SW480 (cell line): ENCODE measurements at regions not wholly inside any gene's neighbourhood (a gene's known extent, or its start where the extent isn't known, plus 50 kb on each side); places are given as distances from the start of the nearest gene placed in this dataset.
"Not testable (repeated sequence)": the region's sequence is repeated elsewhere in the genome, so short reads cannot be mapped to it uniquely, and the experiment has no call there.

ENCODE experiments used
- DNase-seq: peaks from one replicate; pipeline ENCODE4 v3.0.0-alpha.2; 2016; ENCODE audit warnings: low spot score

DNA sequence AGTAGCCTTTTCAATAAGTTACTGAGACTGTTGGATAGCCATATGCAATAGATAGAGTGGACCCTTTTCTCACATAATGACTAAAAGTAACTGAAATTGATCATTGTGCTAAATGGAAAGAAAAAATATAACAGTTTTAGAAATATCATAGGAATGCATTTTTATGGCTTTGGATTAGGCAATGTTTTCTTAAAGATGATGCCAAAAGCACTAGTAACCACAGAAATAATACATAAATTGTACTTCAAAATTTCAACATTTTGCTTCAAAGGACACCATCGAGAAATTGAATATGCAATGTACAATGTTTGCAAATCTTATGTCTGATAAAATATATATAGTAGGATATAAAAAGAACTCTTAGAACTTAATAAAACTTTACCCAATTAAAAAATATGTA lies 1267.5 kb upstream of the CDH9 start:
- DNase-seq, result no peak

DNA sequence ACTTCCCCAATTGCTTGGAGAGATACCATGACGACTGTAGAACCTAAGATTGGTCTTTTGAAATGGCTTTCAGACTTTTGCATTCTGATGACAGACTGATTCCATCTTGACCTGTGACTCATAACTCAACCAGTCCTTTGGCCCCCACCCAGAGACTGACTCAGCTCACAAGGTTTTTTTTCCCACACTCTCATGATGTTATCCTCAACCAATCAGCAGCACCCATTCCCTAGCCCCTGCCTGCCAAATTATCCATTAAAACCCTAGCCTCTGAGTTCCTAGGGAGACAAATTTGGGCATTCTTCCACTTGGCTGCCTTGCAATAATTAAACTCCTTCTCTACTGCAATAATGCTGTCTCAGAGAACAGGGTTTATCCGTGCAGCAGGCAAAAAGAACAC lies 1263.3 kb upstream of the CDH9 start:
- no peak for DNase-seq

DNA sequence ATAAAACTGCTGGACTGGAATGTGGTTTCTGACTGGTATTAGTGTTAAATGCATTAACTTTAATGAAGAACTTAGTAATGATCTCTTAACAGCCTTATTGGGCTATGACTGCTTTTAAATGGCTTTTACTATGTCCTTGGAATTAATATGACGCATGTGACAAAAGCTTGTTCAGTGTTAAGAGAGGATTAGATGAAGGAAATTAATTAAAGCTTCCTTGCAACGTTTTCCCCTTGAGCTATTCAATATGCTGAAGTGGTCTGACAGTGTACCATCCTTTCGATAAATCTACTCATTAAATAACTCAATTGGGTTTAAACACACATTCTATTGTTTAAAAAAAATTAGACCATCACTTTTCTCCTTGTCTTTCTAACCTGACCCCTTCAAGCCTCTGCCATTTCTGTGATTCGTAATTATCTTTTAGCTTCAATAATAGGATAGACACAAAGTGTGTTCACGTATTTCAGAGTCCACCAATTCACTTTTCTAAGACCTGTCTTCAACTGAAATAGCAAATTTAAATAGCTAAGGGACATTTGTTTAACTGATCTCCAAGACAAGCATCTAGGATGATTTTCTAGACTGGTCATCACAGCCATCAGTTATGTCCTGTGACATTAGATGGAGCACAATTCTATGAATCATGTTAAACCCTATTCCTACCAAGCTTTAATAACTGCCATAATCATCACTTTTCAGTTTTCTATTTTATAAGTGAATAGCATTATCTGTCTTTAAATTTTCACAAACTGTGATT lies 1258.0 kb upstream of the CDH9 start:
- DNase-seq, result no peak

DNA sequence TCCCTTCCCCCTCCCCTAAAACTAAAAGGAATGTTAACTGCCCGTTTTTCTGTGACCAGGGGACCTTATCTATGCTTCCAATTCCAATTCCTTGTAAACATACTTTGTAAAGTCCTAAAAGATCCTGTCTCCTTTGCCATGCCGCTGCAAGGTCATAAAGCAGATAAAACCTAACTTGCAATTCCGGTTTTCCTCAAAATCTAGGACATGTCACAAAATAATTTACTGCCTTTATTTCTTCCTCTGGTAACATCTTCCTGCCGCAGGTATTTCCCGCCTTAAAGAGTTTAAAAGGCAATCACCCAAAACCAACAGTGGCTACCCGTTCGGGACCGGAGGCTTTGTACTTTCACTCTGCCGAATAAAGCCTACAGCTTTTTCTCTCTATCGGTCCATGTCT lies 1248.6 kb upstream of the CDH9 start:
- not testable (repeated sequence) for DNase-seq

DNA sequence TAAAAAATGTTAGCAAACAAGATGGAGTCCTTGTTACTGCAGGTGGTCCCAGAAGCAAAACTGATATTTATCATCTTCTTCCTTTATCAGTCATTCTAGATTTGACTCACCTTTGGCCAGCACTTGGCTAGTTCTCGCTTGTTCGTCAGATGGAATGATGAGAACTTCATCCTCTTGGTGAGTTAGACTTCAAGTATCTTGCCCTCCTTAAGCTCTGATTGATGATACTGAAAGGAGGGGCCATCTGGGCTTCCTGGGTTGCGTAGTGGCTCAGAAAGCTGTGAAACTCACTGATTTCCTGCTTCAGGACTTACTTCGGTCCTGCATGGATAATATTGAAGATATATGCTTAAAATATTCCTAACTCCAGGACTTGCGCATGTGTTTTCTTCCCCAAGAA lies 1248.2 kb upstream of the CDH9 start:
- no peak for DNase-seq

DNA sequence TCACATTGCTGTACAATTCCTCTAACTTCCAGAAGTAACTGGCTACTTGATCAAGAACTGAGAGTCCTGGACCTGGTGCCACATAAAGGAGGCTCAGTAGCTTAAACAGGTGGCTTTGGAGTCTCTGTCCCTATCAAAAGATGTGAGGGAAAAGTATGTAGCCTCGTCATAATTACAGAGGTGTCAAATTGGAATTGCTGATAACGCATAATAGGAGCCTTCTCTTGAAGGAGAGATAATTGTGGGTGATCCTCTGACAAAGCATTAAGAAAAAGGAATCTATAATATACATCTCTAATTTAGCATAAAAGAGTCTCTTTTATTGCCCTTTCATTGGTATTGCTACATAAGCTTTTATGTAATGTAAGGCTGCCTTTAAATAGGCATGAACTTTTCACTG lies 1246.4 kb upstream of the CDH9 start:
- no peak for DNase-seq

DNA sequence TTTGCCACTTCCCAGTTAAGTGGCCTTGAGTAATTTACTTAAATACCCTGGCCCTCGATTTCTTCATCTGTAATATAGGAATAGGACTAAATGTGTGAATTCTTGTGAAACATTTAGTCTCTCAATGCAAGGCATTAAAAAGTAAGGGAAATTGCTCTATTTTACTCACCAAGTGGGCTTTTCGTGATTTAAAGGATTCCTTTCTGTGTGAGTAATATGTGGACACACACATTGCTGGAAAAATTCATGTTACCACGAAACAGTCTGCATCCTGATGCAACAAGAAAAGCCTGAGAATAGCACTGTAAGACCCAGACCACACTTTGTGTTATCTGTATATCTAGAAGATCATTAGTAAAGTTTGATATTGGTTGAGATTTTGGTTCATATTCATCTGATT lies 1243.0 kb upstream of the CDH9 start:
- no peak for DNase-seq

DNA sequence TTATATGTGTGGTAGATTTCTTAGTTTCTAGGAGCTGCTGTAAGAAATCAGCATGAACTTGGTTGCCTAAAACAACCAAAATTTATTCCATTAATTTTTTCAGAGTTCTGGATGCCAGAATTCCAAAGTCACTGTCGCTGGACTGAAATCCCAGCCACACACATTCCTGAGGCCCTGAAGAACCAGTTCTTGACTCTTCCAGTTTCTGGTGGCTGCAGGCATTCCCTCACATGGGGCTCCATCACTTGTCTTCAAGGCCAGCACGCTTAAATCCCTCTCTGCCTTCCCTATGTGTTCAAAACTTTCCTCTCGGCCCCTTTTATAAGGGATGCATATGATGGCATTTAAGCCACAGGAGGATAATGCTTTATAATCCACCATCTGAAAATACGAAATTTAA lies 1237.5 kb upstream of the CDH9 start:
- DNase-seq, result no peak

DNA sequence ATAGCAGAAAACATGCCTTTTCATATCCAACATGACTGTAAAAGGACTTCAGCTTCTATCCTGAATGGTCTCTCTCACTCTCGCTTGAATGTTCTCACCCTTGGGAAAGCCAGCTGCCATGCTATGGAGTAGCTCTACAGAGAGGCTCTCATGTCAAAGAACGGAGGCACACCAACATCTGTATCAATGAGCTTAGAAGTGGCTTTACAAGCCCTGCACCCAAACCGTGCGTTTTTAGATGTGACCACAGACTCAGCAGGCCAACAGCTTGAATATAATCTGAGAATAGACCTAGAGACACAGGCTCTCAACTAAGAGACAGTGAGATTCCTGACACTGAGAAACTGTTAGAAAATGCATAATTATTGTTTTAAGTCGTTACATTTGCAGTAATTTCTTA lies 1231.6 kb upstream of the CDH9 start:
- DNase-seq, result no peak

DNA sequence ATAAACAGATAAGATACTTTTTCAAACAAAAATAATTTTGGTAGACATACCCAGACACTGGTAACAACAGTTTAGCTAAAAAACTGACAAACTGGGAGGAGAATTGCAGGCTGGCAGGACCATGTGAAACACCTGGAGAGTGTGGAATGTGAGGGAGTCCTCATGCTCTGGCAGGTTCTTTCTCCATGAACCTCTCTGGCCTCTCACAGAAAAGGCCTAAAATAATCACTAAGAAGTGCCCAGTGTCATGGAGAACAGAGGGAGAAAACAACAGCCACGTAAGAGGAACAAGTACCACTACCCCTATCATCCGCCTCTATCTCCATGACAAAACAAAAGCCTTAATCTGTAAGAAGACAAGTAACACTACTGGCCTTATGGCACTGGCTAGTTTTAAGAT lies 1227.5 kb upstream of the CDH9 start:
- no peak for DNase-seq

DNA sequence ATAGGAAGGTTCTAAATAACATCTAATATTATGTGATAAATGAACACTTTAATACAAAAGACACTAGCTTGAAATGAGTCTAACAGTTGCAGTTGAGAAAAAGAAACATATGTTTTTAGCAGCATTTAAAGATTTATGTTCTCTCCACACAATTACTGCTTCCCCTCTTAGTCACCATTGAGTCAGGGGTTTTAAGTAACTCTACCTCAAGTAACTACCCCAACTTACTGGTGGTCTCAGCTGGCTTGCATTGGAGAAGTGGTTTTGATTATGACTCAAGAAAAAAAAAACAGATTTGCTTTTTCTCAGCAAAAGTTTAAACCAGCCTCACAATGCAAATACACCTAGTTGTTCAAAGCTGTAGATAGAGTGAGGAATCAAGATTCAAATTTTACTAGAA lies 1216.5 kb upstream of the CDH9 start:
- DNase-seq, result no peak

DNA sequence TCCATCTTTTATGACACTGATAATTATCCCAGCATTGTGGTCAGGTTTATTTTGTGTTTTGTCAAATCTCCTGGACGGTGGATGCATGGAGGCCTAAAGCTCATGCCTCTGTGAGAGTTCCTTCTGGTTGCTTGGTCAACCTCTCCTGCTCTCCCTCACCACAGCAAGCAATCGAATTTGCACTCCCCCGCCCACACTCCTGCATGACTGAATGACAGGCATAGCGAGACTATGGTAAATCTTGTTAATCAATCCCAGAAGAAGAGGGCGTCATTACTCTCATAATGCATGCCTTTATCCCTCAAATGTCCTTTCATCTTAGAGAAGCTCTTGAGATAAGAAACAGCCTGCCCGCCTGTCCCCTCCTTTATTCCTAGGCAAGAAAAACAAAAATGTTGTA lies 1215.0 kb upstream of the CDH9 start:
- no peak for DNase-seq

DNA sequence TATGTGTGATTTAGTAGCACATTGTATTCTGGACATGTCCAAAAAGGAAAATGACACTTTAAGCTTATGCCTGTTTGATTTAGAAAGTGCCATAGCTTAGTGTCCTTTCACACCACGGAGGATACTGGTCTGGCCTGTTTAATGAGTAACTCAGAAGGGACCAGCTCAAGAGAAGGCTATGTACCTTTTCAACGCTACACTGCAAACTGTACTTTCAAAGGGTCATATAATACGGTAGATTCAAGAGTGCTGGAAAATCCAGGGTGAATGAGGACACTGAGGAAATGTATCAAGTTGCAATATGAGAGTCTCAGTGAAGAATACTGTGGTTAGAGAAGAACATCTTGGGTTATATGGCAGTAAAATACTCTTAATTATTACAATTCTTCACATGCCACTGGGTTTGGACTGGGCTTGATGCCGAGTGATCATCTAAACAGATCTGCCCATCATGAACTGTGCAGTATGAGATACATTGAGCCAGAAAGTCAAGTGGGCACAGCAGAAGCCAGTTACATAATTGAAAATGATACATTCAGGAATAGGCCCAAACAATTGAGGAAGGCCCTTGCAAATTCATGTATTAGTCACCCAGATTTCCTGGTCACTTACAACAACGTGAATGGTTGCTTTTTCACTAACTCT lies 1211.5 kb upstream of the CDH9 start:
- no peak for DNase-seq

DNA sequence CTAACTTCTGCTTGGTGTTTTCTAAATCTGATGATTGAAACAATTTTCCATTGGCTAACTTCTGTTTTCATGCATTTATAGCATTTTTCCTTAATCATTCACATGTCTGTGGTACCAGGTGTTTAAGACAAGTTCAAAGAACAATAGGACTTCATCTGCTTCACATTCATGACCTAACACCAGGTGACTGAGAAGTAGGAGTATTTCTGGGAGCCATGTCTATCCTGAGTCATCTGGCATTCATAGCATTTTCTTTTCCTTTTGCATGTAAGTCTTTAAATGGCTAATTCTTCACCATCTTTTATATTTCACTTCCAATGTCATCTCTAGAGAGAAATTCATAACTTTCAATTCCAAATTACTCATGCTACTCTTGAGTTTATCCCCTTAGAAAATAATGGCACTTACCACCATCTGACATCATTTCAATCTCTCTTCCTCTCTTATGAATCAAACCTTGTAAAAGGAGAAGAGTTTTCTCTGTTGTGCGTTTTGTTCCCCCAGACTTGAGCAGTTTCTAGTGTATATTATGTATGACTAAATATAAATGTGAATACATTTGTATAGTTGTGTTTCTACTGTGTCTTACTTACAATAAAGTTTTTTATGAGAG lies 1196.1 kb upstream of the CDH9 start:
- DNase-seq, result no peak

DNA sequence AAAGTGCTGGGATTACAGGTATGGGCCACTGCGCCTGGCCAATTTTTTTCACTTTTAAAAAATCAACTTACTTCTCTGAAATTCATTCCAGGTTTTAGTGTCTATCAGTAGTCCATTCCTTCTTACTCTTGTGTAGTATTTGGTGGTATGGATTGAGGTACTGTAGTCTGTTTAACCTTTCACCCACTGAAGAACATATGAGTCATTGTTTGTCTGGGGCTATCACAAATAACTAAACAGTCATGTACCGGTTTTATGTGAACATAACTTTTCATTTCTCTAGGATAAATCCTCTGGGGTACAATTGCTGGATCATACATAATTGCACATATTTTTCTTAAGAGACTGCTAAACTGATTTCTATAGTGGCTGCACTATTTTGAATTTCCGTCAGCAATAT lies 1188.0 kb upstream of the CDH9 start:
- no peak for DNase-seq

DNA sequence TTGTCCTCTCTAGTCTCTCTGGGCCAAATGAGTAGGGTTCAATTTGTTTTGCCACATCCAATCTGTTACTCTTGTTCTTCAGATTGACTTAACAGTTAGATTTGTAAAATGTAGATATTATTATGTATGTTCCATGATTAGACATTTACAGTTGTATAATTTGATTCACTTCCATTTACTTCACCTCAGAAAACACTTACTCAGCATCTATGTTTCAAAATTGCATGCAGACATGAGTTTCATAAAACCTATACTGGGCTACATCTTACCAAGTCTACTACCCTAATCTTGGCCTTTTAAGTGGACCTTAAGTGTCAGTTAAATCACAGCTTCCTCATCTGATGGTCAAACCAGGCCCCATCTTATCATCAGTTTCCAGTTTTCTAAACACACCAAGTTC lies 1181.2 kb upstream of the CDH9 start:
- DNase-seq, result no peak

DNA sequence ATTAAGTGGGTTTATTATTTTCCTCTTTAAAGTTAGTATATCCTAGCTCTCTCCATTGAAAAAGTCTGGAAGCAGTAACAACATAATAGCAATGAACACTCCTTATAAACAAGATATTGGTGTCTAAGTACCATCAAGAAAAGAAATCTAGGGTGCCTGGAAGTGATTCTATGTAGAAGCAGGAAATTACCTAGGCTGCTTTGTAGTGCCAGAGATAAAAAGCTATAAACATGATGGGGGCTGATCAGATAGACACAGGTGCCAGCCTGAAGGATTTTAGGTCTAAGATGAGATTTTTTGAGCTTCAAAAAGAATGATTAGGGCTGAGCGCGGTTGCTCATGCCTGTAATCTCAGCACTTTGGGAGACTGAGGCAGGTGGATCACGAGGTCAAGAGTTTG lies 1179.3 kb upstream of the CDH9 start:
- no peak for DNase-seq

DNA sequence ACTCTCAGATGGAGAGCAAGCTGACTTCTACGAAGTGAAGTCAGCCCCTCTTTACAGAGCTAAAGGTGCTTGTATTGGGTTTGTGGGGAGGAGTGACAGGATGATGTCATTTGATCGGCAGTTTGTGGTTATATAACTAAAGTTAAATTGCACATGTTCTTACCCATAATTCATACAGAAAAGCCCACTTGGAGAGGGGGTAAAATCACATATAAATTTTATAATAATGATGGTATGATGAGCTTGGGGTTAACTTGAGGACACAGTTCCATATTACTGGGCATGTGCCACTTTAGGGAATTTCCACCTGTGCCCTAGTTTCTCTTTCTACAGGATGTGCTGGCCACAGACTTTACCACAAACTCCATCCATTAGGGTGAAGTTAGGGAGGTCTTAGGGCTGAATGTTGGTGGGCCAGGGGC lies 1178.6 kb upstream of the CDH9 start:
- DNase-seq, result no peak

DNA sequence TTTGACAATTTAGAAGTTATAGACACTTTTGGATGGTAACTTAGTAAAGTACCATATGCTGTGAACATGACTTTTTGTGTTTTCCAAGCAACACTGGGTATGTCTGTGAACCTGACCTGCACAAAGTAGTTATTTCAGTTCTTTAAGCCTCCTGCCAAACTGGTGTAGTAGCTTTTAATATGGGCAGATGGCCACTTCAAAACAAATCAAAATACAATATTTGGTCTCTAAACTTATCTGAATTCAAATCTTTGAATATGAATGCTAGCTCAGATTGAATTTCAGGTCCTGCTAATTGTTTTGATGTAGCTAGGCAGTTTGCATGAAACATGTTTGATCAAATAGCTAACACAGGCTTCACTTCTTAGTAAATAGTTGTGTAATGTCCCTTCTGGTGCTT lies 1176.7 kb upstream of the CDH9 start:
- no peak for DNase-seq

DNA sequence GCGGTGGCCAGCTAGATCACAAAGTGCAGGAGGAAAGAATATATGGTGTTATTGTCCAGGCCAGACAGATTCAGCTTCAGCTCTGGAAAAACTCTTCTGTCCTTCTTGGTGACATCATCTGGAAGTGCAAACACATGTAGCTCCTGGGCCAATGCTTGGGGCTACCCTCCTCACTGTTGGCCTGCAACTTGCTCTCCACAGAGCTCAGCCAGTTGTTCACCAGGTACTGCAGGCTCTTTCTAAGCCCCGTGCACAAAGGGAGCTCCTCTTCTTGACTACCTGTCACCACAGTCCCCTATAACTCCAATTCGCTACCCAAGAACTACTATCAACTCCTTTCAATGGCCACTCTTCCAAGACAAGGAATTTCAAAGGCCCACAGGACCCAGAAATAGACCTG lies 1175.9 kb upstream of the CDH9 start:
- no peak for DNase-seq

DNA sequence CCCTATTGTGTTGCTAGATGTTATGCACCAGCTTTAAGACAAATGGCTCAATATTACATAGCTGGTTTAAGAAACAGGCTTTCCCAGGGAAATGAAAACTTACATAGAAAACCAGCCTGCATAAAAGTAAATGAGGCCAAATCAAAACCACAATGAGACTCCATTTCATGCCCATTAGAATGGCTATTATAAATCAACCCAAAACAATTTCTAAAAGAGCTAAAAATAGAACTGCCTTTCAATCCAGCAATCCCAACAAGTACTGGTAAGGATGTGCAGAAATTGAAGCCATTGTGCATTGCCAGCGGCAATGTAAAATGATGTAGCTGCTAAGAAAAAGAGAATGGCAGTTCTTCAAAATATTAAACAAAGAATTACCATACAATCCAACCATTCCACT lies 1170.0 kb upstream of the CDH9 start:
- DNase-seq, result no peak

DNA sequence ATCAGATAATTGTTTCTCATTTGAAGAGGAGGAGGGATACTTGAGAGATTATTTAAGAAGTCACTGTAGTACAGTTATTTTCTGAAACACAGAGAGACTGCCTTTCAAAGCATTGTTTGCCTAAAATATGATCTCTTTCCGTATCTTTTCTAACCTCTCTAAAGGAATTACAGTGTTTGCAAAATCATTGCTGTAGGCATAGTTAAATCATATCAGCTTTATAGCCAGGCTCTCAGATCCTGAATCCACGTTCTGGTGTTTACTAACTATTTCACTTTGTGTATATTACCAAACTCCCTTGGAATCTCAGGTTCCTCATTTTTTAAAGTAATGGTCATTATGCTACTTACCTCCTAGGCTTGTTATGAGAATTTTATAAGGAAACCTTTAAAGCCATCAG lies 1151.6 kb upstream of the CDH9 start:
- no peak for DNase-seq

DNA sequence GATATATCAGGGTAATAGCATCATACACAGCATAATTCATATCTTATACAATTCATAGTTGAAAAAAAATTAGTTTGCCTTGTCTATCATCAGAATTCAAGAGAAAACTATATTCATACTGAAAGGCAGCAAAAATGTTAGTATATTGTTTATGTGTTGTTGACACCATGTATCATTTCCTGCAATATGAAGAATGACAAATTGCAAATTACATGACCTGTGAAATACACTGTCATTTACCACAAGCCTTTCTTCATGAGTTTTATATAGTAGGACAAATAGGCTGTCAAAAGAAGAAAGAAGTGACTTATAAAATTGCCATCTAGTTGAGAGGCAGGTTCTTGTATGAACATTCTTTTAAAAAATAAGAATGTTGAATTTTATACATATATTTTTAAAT lies 1136.3 kb upstream of the CDH9 start:
- DNase-seq, result no peak

DNA sequence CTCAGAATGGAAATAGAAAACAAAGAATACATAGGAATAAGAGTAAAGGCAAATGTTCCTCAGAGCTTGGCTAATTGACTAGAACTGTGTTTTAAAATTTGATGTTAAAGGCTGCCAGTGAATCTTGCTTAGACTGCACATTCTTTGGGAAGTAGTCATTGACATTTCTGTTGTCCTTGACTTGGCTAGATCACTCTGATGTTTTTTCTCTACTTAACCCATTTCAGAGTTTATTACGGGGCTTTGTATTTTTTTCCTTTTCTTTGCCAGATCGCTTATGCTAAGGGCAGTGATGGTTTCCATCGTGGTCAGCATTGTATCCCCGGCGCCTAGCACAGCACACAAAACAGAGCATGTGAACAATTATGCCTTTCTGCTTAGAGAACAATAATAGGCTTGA lies 1126.7 kb upstream of the CDH9 start:
- no peak for DNase-seq
